ENCODE measurements at regions not wholly inside any gene's neighbourhood (a gene's known extent, or its start where the extent isn't known, plus 50 kb on each side); places are given as distances from the start of the nearest gene placed in this dataset.
"Not testable (repeated sequence)": the region's sequence is repeated elsewhere in the genome, so short reads cannot be mapped to it uniquely, and the experiment has no call there.

DNA sequence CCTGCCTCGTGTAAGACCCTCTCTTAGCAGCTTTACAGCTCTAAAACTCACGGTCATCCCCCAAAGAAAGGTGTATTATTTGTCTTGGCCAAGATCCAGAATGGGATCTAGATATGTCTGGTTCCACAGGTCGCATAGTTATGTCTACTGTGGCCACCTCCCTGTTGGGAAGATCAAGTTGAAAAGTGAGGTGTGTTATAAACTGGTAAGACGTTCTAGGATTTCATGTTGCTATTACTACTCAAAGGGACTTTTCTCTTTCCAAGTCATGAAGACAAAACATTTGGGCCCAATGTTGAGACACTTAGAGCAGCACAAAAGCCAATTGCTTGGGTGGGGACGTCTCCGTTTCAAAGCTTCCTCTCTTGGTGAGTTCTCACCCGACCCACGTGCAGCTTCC is 766.0 kb downstream of the RNF144A start:
- DNase-seq, result peak in 1 of 2 donors; percentile 73
- H3K27ac ChIP-seq (ENCODE audit: low read length), result no peak overlapping the region
- H3K36me3 ChIP-seq (ENCODE audit: control insufficient read depth, insufficient read depth, low read length), result no peaks in the 10 kb centered on the region
- peaks cover 34% of the 10 kb centered on the region for H3K4me1 ChIP-seq (ENCODE audit: control insufficient read depth, insufficient read depth, low read length)
- no peak overlapping the region for H3K4me3 ChIP-seq (ENCODE audit: low read length)
- H3K27me3 ChIP-seq (ENCODE audit: control insufficient read depth, insufficient read depth, low read length), result no peaks in the 10 kb centered on the region
- no peaks in the 10 kb centered on the region for H3K9me3 ChIP-seq (ENCODE audit: control insufficient read depth, low read depth, low read length)
- WGBS (ENCODE audit: insufficient coverage, low lambda C conversion rate), result 17% methylated on average over 1 of the region's 8 CpGs

DNA sequence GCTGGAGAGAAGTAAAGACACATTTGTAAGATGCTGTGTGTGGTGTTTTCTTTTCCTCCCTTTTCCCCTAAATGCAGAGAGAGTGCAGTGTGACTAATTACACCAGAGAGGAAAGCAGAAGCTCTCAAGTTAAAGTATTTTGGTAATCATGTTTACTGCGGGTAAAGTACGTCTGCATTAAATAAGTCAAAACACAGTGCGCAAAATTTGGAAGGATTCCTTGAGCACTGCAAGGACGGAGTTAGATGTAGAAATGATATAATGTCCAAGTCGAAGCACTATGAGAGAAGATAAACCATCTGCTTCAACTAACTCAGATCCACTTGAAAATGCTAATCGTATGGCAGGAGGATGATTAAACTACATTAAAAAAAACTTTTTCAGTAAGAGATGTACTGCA is 766.5 kb downstream of the RNF144A start:
- H3K4me1 ChIP-seq (ENCODE audit: control insufficient read depth, insufficient read depth, low read length), result peaks cover 34% of the 10 kb centered on the region
- H3K36me3 ChIP-seq (ENCODE audit: control insufficient read depth, insufficient read depth, low read length), result no peaks in the 10 kb centered on the region
- WGBS (ENCODE audit: insufficient coverage, low lambda C conversion rate), result 80% methylated on average over 1 of the region's 6 CpGs
- no peak for DNase-seq
- no peak overlapping the region for H3K27ac ChIP-seq (ENCODE audit: low read length)
- H3K27me3 ChIP-seq (ENCODE audit: control insufficient read depth, insufficient read depth, low read length), result no peaks in the 10 kb centered on the region
- H3K9me3 ChIP-seq (ENCODE audit: control insufficient read depth, low read depth, low read length), result no peaks in the 10 kb centered on the region
- no peak overlapping the region for H3K4me3 ChIP-seq (ENCODE audit: low read length)

DNA sequence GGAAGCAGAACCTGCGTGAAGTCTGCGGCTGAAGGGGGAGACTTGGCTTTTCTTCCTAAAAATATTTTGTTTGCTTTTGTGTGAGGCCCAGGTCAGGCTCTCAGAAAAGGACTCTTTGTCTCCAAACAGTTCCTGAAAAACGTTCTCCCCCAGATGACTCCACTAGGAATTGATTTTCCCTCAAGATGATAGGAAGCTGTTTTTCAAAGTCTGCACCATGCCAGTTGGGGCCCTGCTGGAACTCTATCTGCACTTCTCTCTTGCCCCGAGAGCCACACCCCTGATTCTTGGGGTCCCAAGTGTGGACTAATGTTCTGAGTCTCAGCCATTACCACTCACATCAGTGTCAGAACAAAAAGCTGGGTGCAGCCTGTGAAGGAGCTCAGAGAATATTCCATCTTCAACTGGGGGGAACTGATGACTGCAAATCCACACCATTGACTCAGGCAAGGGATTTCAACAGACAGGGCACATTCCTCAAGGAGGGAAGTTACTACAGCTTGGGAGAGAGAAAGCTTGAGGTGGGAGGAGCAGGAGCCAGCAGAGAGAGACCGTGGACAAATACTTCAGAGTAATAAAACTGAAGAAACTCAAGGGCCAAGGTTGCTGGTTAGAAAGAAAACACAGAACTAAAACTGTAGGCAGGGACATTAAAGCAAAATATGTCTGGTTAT is 768.3 kb downstream of the RNF144A start:
- Histone ChIP-seq H3K4me1 (ENCODE audit: control insufficient read depth, insufficient read depth, low read length) (peaks cover 34% of the 10 kb centered on the region), H3K9me3 (ENCODE audit: control insufficient read depth, low read depth, low read length) (no peaks in the 10 kb centered on the region), H3K36me3 (ENCODE audit: control insufficient read depth, insufficient read depth, low read length) (no peaks in the 10 kb centered on the region), H3K4me3 (ENCODE audit: low read length) (no peak overlapping the region), H3K27ac (ENCODE audit: low read length) (peak overlapping the region; percentile 60), H3K27me3 (ENCODE audit: control insufficient read depth, insufficient read depth, low read length) (no peaks in the 10 kb centered on the region)
- WGBS (ENCODE audit: insufficient coverage, low lambda C conversion rate), result no CpG with 5 or more reads among the region's 5 CpGs
- DNase-seq, result peak; percentile 74 to 82

DNA sequence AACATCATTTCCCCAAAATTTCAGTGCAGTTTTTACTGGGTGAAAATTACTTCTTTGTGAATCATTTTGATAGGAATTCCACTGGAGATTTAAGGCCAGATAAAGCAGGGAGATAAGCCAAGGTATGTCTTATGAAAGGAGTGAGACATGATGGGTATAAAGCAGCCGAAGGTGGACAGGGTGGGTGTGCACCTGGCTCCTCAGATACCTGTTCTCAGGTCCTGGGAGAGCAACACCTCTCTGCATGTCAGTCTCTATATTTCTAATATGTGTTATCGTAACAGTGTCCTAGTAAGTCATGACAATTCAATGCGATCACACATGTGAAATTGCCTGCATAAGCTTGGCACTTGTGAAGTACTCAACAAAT is 768.8 kb downstream of the RNF144A start:
- Histone ChIP-seq H3K36me3 (ENCODE audit: control insufficient read depth, insufficient read depth, low read length) (no peaks in the 10 kb centered on the region), H3K4me1 (ENCODE audit: control insufficient read depth, insufficient read depth, low read length) (peaks cover 34% of the 10 kb centered on the region), H3K9me3 (ENCODE audit: control insufficient read depth, low read depth, low read length) (no peaks in the 10 kb centered on the region), H3K4me3 (ENCODE audit: low read length) (no peak overlapping the region), H3K27ac (ENCODE audit: low read length) (peak overlapping the region; percentile 60), H3K27me3 (ENCODE audit: control insufficient read depth, insufficient read depth, low read length) (no peaks in the 10 kb centered on the region)
- WGBS (ENCODE audit: insufficient coverage, low lambda C conversion rate), result 100% methylated on average over 1 of the region's 3 CpGs
- no peak for DNase-seq

DNA sequence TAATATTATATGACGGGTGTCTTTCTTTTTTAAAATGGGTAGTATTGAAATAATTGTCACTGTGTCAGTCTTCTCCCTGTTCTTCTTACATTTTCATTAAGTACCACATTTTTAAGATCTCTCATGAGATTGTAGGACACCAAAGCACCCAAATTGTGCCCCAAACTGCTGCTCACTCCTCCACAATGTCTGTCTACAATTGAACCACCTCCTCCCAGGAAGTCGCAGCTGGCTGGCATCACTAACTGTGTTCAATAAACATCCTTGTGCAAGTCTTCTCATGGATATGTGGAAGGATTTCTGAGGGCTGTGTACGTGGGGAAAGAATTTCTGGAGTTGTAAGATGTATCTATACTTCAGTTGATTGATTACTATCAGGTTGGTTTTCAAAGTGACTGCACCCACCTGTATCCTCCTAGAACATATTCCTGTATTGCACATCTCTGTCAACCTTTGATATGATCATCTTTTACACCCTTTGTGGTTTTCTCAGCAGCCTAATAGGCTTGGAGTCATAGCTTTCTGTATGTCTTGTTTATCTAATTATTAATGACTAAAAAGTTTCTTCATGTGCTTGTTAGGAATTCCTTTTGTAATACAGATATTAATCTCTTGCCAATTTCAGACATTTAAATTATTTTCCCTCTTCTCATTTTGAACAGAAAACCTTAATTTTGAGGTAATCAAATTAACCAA is 774.9 kb downstream of the RNF144A start:
- Histone ChIP-seq H3K4me3 (ENCODE audit: low read length) (no peak overlapping the region), H3K36me3 (ENCODE audit: control insufficient read depth, insufficient read depth, low read length) (no peaks in the 10 kb centered on the region), H3K4me1 (ENCODE audit: control insufficient read depth, insufficient read depth, low read length) (no peaks in the 10 kb centered on the region), H3K27ac (ENCODE audit: low read length) (no peak overlapping the region), H3K27me3 (ENCODE audit: control insufficient read depth, insufficient read depth, low read length) (no peaks in the 10 kb centered on the region), H3K9me3 (ENCODE audit: control insufficient read depth, low read depth, low read length) (no peaks in the 10 kb centered on the region)
- 100% methylated on average over 1 of the region's 3 CpGs for WGBS (ENCODE audit: insufficient coverage, low lambda C conversion rate)
- no peak for DNase-seq

DNA sequence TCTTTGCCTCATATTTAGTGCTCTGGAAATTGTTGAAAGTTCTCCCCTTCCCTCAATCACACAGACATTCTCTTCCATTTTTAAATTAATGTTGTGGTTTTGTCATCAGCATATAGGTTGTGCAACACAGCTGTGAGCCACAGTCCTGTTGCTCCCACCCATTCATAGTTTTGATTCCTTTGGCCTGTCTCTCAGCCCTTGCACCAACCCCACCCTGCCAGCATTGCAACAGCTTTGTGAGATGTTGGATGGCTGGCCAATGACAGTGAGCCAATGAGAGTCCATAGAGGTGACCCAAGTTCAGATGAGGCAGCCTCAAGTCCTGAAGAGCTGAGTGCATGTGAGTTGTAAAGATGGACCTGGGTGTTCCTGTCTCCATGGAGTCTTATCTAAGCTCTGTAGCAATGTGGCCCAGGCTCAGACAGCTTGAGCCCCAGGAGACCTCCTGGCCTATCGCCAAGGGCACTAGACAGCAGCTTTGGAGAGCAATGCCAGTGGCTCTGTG is 775.5 kb downstream of the RNF144A start:
- Histone ChIP-seq H3K4me1 (ENCODE audit: control insufficient read depth, insufficient read depth, low read length) (no peaks in the 10 kb centered on the region), H3K27ac (ENCODE audit: low read length) (no peak overlapping the region), H3K36me3 (ENCODE audit: control insufficient read depth, insufficient read depth, low read length) (no peaks in the 10 kb centered on the region), H3K4me3 (ENCODE audit: low read length) (no peak overlapping the region), H3K27me3 (ENCODE audit: control insufficient read depth, insufficient read depth, low read length) (no peaks in the 10 kb centered on the region), H3K9me3 (ENCODE audit: control insufficient read depth, low read depth, low read length) (no peaks in the 10 kb centered on the region)
- DNase-seq, result peak; percentile 69 to 76
- WGBS (ENCODE audit: insufficient coverage, low lambda C conversion rate), result no CpG with 5 or more reads among the region's 1 CpG

DNA sequence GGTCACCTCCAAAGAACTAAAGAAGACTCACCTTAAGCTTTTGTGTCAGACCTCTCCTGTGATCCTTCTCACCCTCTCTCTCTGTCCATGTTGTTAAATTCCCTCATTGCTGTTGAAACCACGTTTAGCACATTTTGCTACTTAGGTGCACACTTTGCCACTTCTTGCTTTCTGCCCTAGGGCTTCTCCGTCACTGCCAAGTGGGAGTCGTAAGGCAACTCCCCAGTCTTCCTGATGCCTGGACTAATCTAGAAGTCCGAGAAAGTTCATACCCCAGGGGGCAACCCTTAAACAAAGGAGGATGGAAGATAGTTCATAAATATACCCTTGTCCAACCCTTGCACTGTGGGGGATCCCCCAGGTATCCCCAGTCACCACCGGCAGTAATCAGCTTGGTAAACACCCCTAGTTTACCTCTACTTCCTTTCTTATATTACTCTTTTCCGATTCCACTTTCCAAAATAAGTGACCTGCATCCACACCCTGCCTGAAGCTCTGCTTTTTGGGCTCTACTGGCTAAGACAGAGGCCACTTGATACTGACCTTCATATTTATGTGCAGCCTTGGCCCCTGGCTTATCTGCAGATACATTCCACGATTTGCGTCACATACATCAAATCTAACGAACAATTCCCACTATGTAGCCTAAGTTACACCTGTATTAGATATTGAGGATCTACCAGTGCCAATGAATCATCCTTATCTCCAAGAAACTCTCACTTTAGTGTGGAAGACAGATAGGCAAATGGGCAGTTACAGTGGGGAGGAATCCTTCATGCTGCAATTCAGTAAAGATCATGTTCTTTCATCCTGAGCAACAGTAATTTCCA is 776.2 kb downstream of the RNF144A start:
- no peak for DNase-seq
- Histone ChIP-seq H3K36me3 (ENCODE audit: control insufficient read depth, insufficient read depth, low read length) (no peaks in the 10 kb centered on the region), H3K9me3 (ENCODE audit: control insufficient read depth, low read depth, low read length) (no peaks in the 10 kb centered on the region), H3K27me3 (ENCODE audit: control insufficient read depth, insufficient read depth, low read length) (no peaks in the 10 kb centered on the region), H3K4me1 (ENCODE audit: control insufficient read depth, insufficient read depth, low read length) (no peaks in the 10 kb centered on the region), H3K4me3 (ENCODE audit: low read length) (no peak overlapping the region), H3K27ac (ENCODE audit: low read length) (no peak overlapping the region)
- WGBS (ENCODE audit: insufficient coverage, low lambda C conversion rate), result 100% methylated on average over 1 of the region's 9 CpGs

DNA sequence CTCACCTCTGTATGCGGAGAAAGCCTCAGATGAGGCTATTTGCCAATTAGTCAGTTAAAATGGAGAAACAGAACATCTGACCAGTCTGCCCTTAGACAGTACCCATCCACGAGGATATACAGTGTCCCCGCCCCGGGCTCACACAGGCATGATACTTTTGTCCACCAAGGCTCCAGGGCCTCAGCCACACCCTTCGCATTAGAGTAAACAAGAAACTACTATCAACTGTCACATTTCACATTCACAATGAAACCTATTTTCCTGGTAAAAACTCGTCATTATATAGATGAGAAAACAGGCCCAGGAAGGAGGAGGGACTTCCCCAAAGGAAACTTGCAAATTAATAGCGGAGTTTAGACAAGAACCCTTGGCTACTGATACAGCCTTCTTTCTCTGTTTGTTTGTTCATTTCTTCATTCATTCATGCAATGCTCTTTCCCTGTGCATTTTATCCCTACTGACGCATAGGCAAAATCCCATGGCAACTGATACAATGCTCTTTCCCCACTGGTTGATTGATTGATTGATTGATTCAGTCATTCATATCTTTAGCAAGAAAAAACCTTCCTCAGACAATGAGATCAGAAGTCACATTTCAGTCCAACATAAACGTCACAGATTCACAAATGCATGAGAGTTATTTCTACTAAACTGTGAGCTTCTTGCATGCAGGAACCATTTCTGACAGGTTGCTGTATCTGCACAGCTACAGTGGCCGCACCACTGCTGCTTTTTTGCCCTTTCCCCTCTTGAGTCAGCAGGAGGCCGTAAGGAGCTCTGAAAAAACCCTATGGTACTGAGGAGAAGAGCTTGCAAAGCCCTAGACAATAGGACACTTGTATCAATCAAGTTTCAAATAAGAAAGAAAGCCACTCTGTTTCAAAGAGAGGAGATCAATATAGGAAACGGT is 777.1 kb downstream of the RNF144A start:
- Histone ChIP-seq H3K4me3 (ENCODE audit: low read length) (no peak overlapping the region), H3K27me3 (ENCODE audit: control insufficient read depth, insufficient read depth, low read length) (no peaks in the 10 kb centered on the region), H3K27ac (ENCODE audit: low read length) (no peak overlapping the region), H3K36me3 (ENCODE audit: control insufficient read depth, insufficient read depth, low read length) (no peaks in the 10 kb centered on the region), H3K4me1 (ENCODE audit: control insufficient read depth, insufficient read depth, low read length) (no peaks in the 10 kb centered on the region), H3K9me3 (ENCODE audit: control insufficient read depth, low read depth, low read length) (no peaks in the 10 kb centered on the region)
- DNase-seq, result no peak
- 100% methylated on average over 1 of the region's 12 CpGs for WGBS (ENCODE audit: insufficient coverage, low lambda C conversion rate)

DNA sequence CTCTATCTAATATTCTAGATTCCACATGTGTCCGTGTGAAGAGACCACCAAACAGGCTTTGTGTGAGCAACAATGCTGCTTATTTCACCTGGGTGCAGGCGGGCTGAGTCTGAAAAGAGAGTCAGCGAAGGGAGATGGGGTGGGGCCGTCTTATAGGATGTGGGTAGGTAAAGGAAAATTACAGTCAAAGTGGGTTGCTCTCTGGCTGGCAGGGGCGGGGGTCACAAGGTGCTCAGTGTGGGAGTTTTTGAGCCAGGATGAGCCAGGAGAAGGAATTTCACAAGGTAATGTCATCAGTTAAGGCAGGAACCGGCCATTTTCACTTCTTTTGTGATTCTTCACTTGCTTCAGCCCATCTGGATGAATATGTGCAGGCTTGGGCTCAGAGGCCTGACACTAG is 779.3 kb downstream of the RNF144A start:
- H3K9me3 ChIP-seq (ENCODE audit: control insufficient read depth, low read depth, low read length); H3K4me1 ChIP-seq (ENCODE audit: control insufficient read depth, insufficient read depth, low read length); H3K27ac ChIP-seq (ENCODE audit: low read length); DNase-seq; H3K27me3 ChIP-seq (ENCODE audit: control insufficient read depth, insufficient read depth, low read length); H3K36me3 ChIP-seq (ENCODE audit: control insufficient read depth, insufficient read depth, low read length); H3K4me3 ChIP-seq (ENCODE audit: low read length): not testable (repeated sequence)
- 100% methylated on average over 1 of the region's 6 CpGs for WGBS (ENCODE audit: insufficient coverage, low lambda C conversion rate)

DNA sequence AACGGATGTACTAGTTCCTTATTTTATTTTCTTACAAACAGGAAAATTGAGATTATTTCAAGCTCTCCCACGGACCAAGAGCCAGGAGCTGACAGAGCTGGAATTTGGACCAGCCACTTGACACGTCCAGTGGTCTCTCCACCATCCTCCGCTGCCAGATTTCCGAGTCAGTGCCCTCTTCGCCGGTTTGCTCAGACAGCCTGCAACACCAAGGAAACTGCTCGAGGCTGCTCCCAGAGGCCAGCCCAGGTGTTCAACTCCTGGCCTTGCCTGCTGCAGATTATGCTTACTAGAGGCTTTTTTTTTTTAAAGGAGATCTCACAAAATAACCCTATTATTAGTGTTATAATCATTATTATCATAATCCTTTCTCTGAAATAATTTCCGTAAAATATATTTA is 779.8 kb downstream of the RNF144A start:
- H3K9me3 ChIP-seq (ENCODE audit: control insufficient read depth, low read depth, low read length), result no peaks in the 10 kb centered on the region
- H3K4me1 ChIP-seq (ENCODE audit: control insufficient read depth, insufficient read depth, low read length), result no peaks in the 10 kb centered on the region
- no peaks in the 10 kb centered on the region for H3K36me3 ChIP-seq (ENCODE audit: control insufficient read depth, insufficient read depth, low read length)
- DNase-seq, result no peak
- no CpG with 5 or more reads among the region's 9 CpGs for WGBS (ENCODE audit: insufficient coverage, low lambda C conversion rate)
- H3K27me3 ChIP-seq (ENCODE audit: control insufficient read depth, insufficient read depth, low read length), result no peaks in the 10 kb centered on the region
- H3K27ac ChIP-seq (ENCODE audit: low read length), result no peak overlapping the region
- no peak overlapping the region for H3K4me3 ChIP-seq (ENCODE audit: low read length)
